Transverse colon (tissue), 4 donors: ENCODE measurements at regions not wholly inside any gene's neighbourhood (a gene's known extent, or its start where the extent isn't known, plus 50 kb on each side); places are given as distances from the start of the nearest gene placed in this dataset.

ENCODE experiments used
- POLR2AphosphoS5 ChIP-seq, 3 donors: sonication (generic); formaldehyde crosslinking; IDR thresholded peaks; one replicate each; pipeline ENCODE4 v1.6.1; 2016; ENCODE audit warnings: antibody characterized with exemption in 3 of 3
- TF ChIP-seq, protein P1 (sequence below), 5 experiments: fragments of 200-600 bp in 3 of 5; fragments of 450-650 bp in 2 of 5; sonication (generic) in 3 of 5; IDR thresholded peaks; 1 replicate in 2 of 5; 2 replicates in 3 of 5; pipeline ENCODE4 v1.5.1; 2016 to 2017; ENCODE audit warnings: antibody characterized with exemption in 5 of 5, inconsistent platforms in 3 of 5, mild to moderate bottlenecking in 2 of 5, moderate library complexity in 1 of 5

DNA sequence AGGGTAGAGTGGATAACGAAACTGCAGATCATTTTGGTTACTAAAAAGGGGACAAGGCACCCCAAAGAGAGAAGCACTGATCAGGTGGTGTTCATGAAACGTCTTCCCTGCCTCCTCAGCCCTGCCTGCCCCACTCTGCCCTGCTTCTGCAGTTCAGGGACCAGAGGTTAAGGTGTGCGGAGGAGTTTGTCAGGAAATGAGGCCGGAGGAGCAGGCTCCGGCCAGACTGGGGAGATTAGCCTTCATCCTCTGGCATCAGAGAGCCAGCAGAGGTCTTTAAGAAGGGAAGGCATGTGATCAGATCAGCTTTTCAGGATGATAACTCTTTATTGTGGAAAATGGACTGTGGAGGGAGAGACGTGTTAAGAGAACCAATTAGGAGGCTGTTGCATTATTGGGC is 291.9 kb upstream of the NR5A2 start:
- TF ChIP-seq, protein P1, sequence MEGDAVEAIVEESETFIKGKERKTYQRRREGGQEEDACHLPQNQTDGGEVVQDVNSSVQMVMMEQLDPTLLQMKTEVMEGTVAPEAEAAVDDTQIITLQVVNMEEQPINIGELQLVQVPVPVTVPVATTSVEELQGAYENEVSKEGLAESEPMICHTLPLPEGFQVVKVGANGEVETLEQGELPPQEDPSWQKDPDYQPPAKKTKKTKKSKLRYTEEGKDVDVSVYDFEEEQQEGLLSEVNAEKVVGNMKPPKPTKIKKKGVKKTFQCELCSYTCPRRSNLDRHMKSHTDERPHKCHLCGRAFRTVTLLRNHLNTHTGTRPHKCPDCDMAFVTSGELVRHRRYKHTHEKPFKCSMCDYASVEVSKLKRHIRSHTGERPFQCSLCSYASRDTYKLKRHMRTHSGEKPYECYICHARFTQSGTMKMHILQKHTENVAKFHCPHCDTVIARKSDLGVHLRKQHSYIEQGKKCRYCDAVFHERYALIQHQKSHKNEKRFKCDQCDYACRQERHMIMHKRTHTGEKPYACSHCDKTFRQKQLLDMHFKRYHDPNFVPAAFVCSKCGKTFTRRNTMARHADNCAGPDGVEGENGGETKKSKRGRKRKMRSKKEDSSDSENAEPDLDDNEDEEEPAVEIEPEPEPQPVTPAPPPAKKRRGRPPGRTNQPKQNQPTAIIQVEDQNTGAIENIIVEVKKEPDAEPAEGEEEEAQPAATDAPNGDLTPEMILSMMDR (IDR thresholded peaks at IDR 0.05), result no peak
- no peak for TF ChIP-seq POLR2AphosphoS5 (IDR thresholded peaks at IDR 0.05)
